Endothelial cell of umbilical vein (primary cell): ENCODE measurements at regions not wholly inside any gene's neighbourhood (a gene's known extent, or its start where the extent isn't known, plus 50 kb on each side); places are given as distances from the start of the nearest gene placed in this dataset.

Experiments
- BruUV-seq: library from RNA; stranded (reverse); fragments of 400-500 nt; replicated peaks from 2 replicates; lab custom pipeline; 2021; lab: Mats Ljungman, UMichigan
- CTCF ChIA-PET: fragments of 300-600, 350-600 bp; sonication (Branson Sonifier 250); formaldehyde crosslinking; loops from one replicate; lab custom pipeline; 2021; ENCODE audit warnings: antibody characterized with exemption, inconsistent platforms; lab: Charles Lee
- POLR2A ChIA-PET: fragments of 300-600, 350-600 bp; sonication (Branson Sonifier 250); formaldehyde crosslinking; loops from one replicate; lab custom pipeline; 2021; ENCODE audit warnings: antibody characterized with exemption, inconsistent platforms; lab: Charles Lee
- DNase-seq: peaks from one replicate; pipeline ENCODE4 v3.0.0-alpha.2; 2011; ENCODE audit warnings: low read depth, low spot score
- FAIRE-seq: peaks from 2 replicates; lab custom pipeline; 2011; peaks lifted over from hg19 to GRCh38; lab: Jason Lieb, UNC
- H2AFZ ChIP-seq: 2 replicates; pipeline ENCODE4 v1.6.0; 2012; ENCODE audit warnings: low read depth, low read length, control low read depth, inconsistent platforms
- H3K27ac ChIP-seq: 2 replicates; pipeline ENCODE4 v1.5.1; 2011; ENCODE audit warnings: low read depth, mild to moderate bottlenecking, control low read depth, low read length, moderate library complexity; ENCODE audit not compliant: insufficient read depth
- H3K27me3 ChIP-seq, 2 experiments: 2 replicates each; pipeline versions ENCODE4 v1.6.0 to v1.6.1; 2011; ENCODE audit warnings: low read length in 2 of 2, mixed read lengths in 1 of 2; ENCODE audit not compliant: control insufficient read depth in 2 of 2, insufficient read depth in 2 of 2
- H3K36me3 ChIP-seq, 2 experiments: 2 replicates in 1 of 2; 3 replicates in 1 of 2; pipeline ENCODE4 v1.5.1; 2011; ENCODE audit warnings: low read length in 2 of 2, mild to moderate bottlenecking in 1 of 2, moderate library complexity in 1 of 2; ENCODE audit not compliant: control insufficient read depth in 2 of 2, insufficient read depth in 2 of 2; ENCODE audit errors: extremely low read depth in 1 of 2
- H3K4me1 ChIP-seq: 3 replicates; pipeline ENCODE4 v1.5.1; 2011; ENCODE audit warnings: mild to moderate bottlenecking, low read length; ENCODE audit not compliant: control insufficient read depth, insufficient read depth; ENCODE audit errors: extremely low read depth
- H3K4me2 ChIP-seq: 2 replicates; pipeline ENCODE4 v1.6.1; 2011; ENCODE audit warnings: low read length, control low read depth, mixed read lengths; ENCODE audit not compliant: insufficient read depth
- H3K4me3 ChIP-seq, 3 experiments: fragments of 200-600 bp in 1 of 3; sonication (generic), shearing (Covaris generic) in 1 of 3; replicated peaks in 1 of 3; 2 replicates each; pipeline ENCODE4 v1.5.1; 2011 to 2016; ENCODE audit warnings: control low read depth in 3 of 3, low read length in 3 of 3, mild to moderate bottlenecking in 2 of 3, inconsistent platforms in 1 of 3, low read depth in 1 of 3, moderate library complexity in 1 of 3; ENCODE audit not compliant: insufficient read depth in 1 of 3
- H3K79me2 ChIP-seq: 2 replicates; pipeline ENCODE4 v1.6.0; 2012; ENCODE audit warnings: low read length, inconsistent platforms; ENCODE audit not compliant: control insufficient read depth, insufficient read depth
- H3K9ac ChIP-seq: replicated peaks from 2 replicates; pipeline ENCODE3; 2011; ENCODE audit warnings: low read length, control low read depth; ENCODE audit not compliant: insufficient read depth; ENCODE audit errors: extremely low read depth
- H3K9me1 ChIP-seq: replicated peaks from 3 replicates; pipeline ENCODE4 v1.6.0; 2011; ENCODE audit warnings: mild to moderate bottlenecking, low read length; ENCODE audit not compliant: control insufficient read depth, insufficient read depth; ENCODE audit errors: extremely low read depth
- H3K9me3 ChIP-seq: replicated peaks from 2 replicates; pipeline ENCODE4 v1.5.1; 2012; ENCODE audit warnings: low read length, inconsistent platforms; ENCODE audit not compliant: control insufficient read depth, insufficient read depth
- H4K20me1 ChIP-seq: replicated peaks from 2 replicates; pipeline ENCODE3; 2011; ENCODE audit warnings: mild to moderate bottlenecking, low read length; ENCODE audit not compliant: control insufficient read depth, insufficient read depth; ENCODE audit errors: extremely low read depth
- EZH2 ChIP-seq: IDR thresholded peaks from 2 replicates; pipeline ENCODE4 v1.6.1; 2012; ENCODE audit warnings: borderline replicate concordance, low read depth, mild to moderate bottlenecking, moderate library complexity, low read length, inconsistent platforms; ENCODE audit not compliant: severe bottlenecking
- FOS ChIP-seq: IDR thresholded peaks from 2 replicates; pipeline ENCODE4 v1.6.1; 2011; ENCODE audit warnings: mild to moderate bottlenecking, low read length, moderate library complexity, borderline replicate concordance; ENCODE audit not compliant: insufficient read depth
- GATA2 ChIP-seq: IDR thresholded peaks from 2 replicates; pipeline ENCODE4 v1.7.0; 2011; ENCODE audit warnings: low read depth, mild to moderate bottlenecking, moderate library complexity, mixed read lengths, low read length; ENCODE audit not compliant: insufficient read length, insufficient read depth
- JUN ChIP-seq: IDR thresholded peaks from 2 replicates; pipeline ENCODE4 v1.6.1; 2011; ENCODE audit warnings: borderline replicate concordance, low read depth; ENCODE audit not compliant: insufficient read length, insufficient read depth
- MAX ChIP-seq: IDR thresholded peaks from 2 replicates; pipeline ENCODE4 v1.6.1; 2011; ENCODE audit not compliant: insufficient read depth, insufficient read length
- MYC ChIP-seq: IDR thresholded peaks from one replicate; pipeline ENCODE4 v1.6.1; 2011; ENCODE audit warnings: mild to moderate bottlenecking, low read depth, low read length
- POLR2A ChIP-seq: IDR thresholded peaks from 2 replicates; pipeline ENCODE4 v1.6.1; 2012; ENCODE audit warnings: low read depth, mild to moderate bottlenecking, control low read depth, low read length
- POLR2AphosphoS5 ChIP-seq: IDR thresholded peaks from 2 replicates; pipeline ENCODE4 v1.6.1; 2012; ENCODE audit warnings: low read depth, mild to moderate bottlenecking, control low read depth, low read length, moderate library complexity; ENCODE audit not compliant: insufficient read depth
- dilution Hi-C: fragments of 300-500 bp; cut with MboI; formaldehyde crosslinking; loops from one replicate; pipeline ENCODE4 v1.15.0; 2019; ENCODE audit warnings: low sequenced_read_pairs; ENCODE audit not compliant: extremely low pct_ligation_motif_present
- intact Hi-C: fragments of 100-400 bp; cut with micrococcal nuclease; formaldehyde crosslinking; loops from one replicate; pipeline ENCODE4 v1.10.0; 2022
- TF ChIP-seq, protein P1 (sequence below), 2 donors: IDR thresholded peaks; 1 replicate in 1 of 2; 2 replicates in 1 of 2; pipeline ENCODE4 v1.5.1; 2011; ENCODE audit warnings: low read length in 2 of 2, mild to moderate bottlenecking in 2 of 2, moderate library complexity in 2 of 2, control low read depth in 1 of 2, inconsistent platforms in 1 of 2, low read depth in 1 of 2; ENCODE audit not compliant: insufficient read depth in 1 of 2; ENCODE audit errors: extremely low read depth in 1 of 2

DNA sequence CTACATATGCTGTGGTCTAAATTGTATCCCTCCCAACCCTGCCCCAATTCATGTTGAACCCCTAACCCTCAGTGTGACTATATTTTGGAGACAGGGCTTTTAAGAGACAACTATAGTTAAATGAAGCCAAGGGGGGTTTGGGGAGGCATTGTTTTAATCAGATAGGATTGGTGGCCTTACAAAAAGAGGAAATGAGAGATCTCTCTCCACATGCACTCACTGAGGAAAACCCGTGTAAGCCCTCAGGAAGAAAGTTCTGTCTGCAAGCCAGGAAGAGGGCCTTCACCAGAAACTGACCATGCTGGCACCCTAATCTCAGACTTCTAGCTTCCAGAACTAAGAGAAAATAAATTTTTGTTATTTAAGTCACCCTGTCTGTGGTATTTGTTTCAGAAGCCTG, 276.7 kb downstream of the KIF20B start:
- Histone ChIP-seq H3K4me1 (no peaks in the 10 kb centered on the region), H3K9me3 (no peaks in the 10 kb centered on the region), H4K20me1 (no peaks in the 10 kb centered on the region), H3K27me3 (no peaks in the 10 kb centered on the region), H3K9ac (no peak overlapping the region), H3K4me2 (no peak overlapping the region), H3K9me1 (no peaks in the 10 kb centered on the region), H2AFZ (no peak overlapping the region), H3K4me3 (no peak overlapping the region), H3K79me2 (no peaks in the 10 kb centered on the region), H3K27ac (no peak overlapping the region), H3K36me3 (no peaks in the 10 kb centered on the region)
- no peak for DNase-seq
- TF ChIP-seq MYC = no peak
- no peak for TF ChIP-seq POLR2AphosphoS5
- no peak for TF ChIP-seq JUN
- TF ChIP-seq POLR2A = no peak
- TF ChIP-seq EZH2 = no peak
- TF ChIP-seq, protein P1, sequence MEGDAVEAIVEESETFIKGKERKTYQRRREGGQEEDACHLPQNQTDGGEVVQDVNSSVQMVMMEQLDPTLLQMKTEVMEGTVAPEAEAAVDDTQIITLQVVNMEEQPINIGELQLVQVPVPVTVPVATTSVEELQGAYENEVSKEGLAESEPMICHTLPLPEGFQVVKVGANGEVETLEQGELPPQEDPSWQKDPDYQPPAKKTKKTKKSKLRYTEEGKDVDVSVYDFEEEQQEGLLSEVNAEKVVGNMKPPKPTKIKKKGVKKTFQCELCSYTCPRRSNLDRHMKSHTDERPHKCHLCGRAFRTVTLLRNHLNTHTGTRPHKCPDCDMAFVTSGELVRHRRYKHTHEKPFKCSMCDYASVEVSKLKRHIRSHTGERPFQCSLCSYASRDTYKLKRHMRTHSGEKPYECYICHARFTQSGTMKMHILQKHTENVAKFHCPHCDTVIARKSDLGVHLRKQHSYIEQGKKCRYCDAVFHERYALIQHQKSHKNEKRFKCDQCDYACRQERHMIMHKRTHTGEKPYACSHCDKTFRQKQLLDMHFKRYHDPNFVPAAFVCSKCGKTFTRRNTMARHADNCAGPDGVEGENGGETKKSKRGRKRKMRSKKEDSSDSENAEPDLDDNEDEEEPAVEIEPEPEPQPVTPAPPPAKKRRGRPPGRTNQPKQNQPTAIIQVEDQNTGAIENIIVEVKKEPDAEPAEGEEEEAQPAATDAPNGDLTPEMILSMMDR (IDR thresholded peaks at IDR 0.05; ENCODE audit: extremely low read depth in 1 of 2, insufficient read depth in 1 of 2, low read depth in 1 of 2, low read length in 2 of 2) = no peak
- no peak for TF ChIP-seq GATA2
- TF ChIP-seq FOS = no peak
- TF ChIP-seq MAX = no peak
- intact Hi-C loops = no loop called here
- dilution Hi-C loops = no loop called here
- BruUV-seq = no TSS peak
- ChIA-PET POLR2A (no interaction called here), CTCF (no interaction called here)
- no peak for FAIRE-seq
